CD4-positive, alpha-beta T cell (primary cell): ENCODE measurements at regions not wholly inside any gene's neighbourhood (a gene's known extent, or its start where the extent isn't known, plus 50 kb on each side); places are given as distances from the start of the nearest gene placed in this dataset.

Source experiments
- ATAC-seq: fragments of 200-7000 bp; cut with Tn5 transposase; one replicate; pipeline ENCODE4 v1.10.0; 2022; ENCODE audit warnings: mild to moderate bottlenecking; ENCODE audit not compliant: poor library complexity
- CTCF ChIA-PET: fragments of 350-600 bp; sonication (Branson Sonifier 250); formaldehyde crosslinking; loops from one replicate; lab custom pipeline; 2021; ENCODE audit warnings: antibody characterized with exemption, inconsistent platforms; lab: Charles Lee
- POLR2A ChIA-PET: fragments of 350-600 bp; sonication (Branson Sonifier 250); formaldehyde crosslinking; loops from one replicate; lab custom pipeline; 2021; ENCODE audit warnings: antibody characterized with exemption, inconsistent platforms; lab: Charles Lee
- DNase-seq, 14 experiments: peaks; one replicate each; pipeline ENCODE4 v3.0.0-alpha.2; 2013 to 2020; ENCODE audit warnings: mixed read lengths in 2 of 14
- H3K27ac ChIP-seq, 2 donors: one replicate each; pipeline versions ENCODE4 v1.5.1 to v1.7.0; 2013; ENCODE audit warnings: low read length in 2 of 2, low read depth in 1 of 2, mild to moderate bottlenecking in 1 of 2
- H3K27me3 ChIP-seq, 2 experiments: 1 replicate in 1 of 2; 2 replicates in 1 of 2; pipeline versions ENCODE4 v1.6.1 to v1.7.0; 2013; ENCODE audit warnings: low read length in 2 of 2, control low read depth in 1 of 2, mild to moderate bottlenecking in 1 of 2, moderate library complexity in 1 of 2; ENCODE audit not compliant: insufficient read depth in 2 of 2, control insufficient read depth in 1 of 2
- H3K36me3 ChIP-seq: one replicate; pipeline ENCODE4 v1.6.1; 2013; ENCODE audit warnings: low read length, control low read depth; ENCODE audit not compliant: insufficient read depth
- H3K4me1 ChIP-seq: one replicate; pipeline ENCODE4 v1.6.1; 2013; ENCODE audit warnings: low read length, control low read depth; ENCODE audit not compliant: insufficient read depth
- H3K4me3 ChIP-seq: one replicate; pipeline ENCODE4 v1.5.1; 2013; ENCODE audit warnings: mild to moderate bottlenecking, low read length, moderate library complexity
- H3K9me3 ChIP-seq, 2 experiments: 1 replicate in 1 of 2; 2 replicates in 1 of 2; pipeline versions ENCODE4 v1.6.1 to v1.7.0; 2013; ENCODE audit warnings: low read length in 2 of 2, mild to moderate bottlenecking in 2 of 2, control low read depth in 1 of 2, moderate library complexity in 1 of 2; ENCODE audit not compliant: control insufficient read depth in 1 of 2, insufficient read depth in 1 of 2
- H3K27ac Mint-ChIP-seq: one replicate; pipeline ENCODE4 v1.8.0; 2020; ENCODE audit warnings: mixed read lengths
- H3K27me3 Mint-ChIP-seq: one replicate; pipeline ENCODE4 v1.8.0; 2021; ENCODE audit warnings: mixed read lengths
- H3K36me3 Mint-ChIP-seq: one replicate; pipeline ENCODE4 v1.8.0; 2021; ENCODE audit warnings: low read depth, mixed read lengths
- H3K4me1 Mint-ChIP-seq: one replicate; pipeline ENCODE4 v1.8.0; 2021; ENCODE audit warnings: low read depth, mixed read lengths
- H3K4me3 Mint-ChIP-seq: one replicate; pipeline ENCODE4 v1.8.0; 2020; ENCODE audit warnings: mild to moderate bottlenecking, mixed read lengths
- H3K9me3 Mint-ChIP-seq: one replicate; pipeline ENCODE4 v1.8.0; 2020; ENCODE audit warnings: mixed read lengths
- intact Hi-C, 2 experiments: fragments of 100-400 bp; cut with DNase I in 1 of 2; cut with micrococcal nuclease in 1 of 2; formaldehyde crosslinking; loops; one replicate each; pipeline versions ENCODE4 v1.15.1 to v1.9.0; 2023 to 2025; cut with DNase I, micrococcal nuclease
- TF ChIP-seq, protein P1 (sequence below): fragments of 200-600 bp; IDR thresholded peaks from one replicate; pipeline ENCODE4 v1.8.0; 2022; ENCODE audit warnings: antibody characterized with exemption, mild to moderate bottlenecking

DNA sequence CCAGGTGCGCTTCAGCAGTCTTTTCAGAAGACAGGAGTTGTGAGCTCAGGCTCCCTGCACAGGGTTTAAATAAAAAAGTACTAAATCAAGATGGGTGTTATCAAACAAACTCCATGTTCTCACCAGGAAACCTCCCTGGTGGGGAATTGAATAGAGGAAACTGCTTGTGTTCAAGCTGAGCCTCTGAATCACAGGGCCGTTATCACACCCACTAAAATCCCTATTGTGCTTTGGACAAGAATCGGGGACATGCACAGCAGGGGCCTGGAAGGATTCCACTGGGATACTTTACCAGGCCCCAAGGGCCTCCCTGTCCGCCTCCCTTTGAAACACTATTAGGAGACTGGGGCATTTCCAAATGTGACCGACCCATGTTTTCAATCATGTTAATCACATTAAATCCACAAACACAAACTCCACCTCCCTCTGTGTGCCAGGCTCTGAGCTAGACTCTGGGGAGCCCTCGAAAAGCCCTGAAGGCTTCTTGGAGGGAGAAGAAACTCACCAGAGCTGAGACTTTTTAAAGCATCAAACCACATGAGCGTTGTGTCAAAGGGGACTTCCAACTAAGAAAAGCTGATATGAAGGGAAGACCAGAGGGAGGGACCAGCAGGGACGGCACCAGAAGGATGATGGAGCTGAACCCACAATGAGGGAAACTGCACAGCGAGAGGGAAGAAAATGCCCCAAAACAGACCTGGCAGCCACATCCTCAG lies 458.7 kb upstream of the ID2 start:
- H3K4me1 Mint-ChIP-seq = no peaks in the 10 kb centered on the region
- peaks cover 3% of the 10 kb centered on the region for H3K4me1 ChIP-seq
- no peak overlapping the region for H3K4me3 Mint-ChIP-seq
- no peak overlapping the region for H3K4me3 ChIP-seq
- no peaks in the 10 kb centered on the region for H3K36me3 Mint-ChIP-seq
- H3K27me3 ChIP-seq = no peaks in the 10 kb centered on the region
- POLR2A ChIA-PET = no interaction called here
- no peak for DNase-seq
- no peak overlapping the region for H3K27ac Mint-ChIP-seq
- intact Hi-C loops = no loop called here
- no peak for ATAC-seq
- H3K9me3 Mint-ChIP-seq = no peaks in the 10 kb centered on the region
- TF ChIP-seq, protein P1, sequence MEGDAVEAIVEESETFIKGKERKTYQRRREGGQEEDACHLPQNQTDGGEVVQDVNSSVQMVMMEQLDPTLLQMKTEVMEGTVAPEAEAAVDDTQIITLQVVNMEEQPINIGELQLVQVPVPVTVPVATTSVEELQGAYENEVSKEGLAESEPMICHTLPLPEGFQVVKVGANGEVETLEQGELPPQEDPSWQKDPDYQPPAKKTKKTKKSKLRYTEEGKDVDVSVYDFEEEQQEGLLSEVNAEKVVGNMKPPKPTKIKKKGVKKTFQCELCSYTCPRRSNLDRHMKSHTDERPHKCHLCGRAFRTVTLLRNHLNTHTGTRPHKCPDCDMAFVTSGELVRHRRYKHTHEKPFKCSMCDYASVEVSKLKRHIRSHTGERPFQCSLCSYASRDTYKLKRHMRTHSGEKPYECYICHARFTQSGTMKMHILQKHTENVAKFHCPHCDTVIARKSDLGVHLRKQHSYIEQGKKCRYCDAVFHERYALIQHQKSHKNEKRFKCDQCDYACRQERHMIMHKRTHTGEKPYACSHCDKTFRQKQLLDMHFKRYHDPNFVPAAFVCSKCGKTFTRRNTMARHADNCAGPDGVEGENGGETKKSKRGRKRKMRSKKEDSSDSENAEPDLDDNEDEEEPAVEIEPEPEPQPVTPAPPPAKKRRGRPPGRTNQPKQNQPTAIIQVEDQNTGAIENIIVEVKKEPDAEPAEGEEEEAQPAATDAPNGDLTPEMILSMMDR = no peak
- no peak overlapping the region for H3K27ac ChIP-seq
- H3K27me3 Mint-ChIP-seq = peaks cover 10% of the 10 kb centered on the region
- no peaks in the 10 kb centered on the region for H3K36me3 ChIP-seq
- no peaks in the 10 kb centered on the region for H3K9me3 ChIP-seq
- CTCF ChIA-PET = no interaction called here

DNA sequence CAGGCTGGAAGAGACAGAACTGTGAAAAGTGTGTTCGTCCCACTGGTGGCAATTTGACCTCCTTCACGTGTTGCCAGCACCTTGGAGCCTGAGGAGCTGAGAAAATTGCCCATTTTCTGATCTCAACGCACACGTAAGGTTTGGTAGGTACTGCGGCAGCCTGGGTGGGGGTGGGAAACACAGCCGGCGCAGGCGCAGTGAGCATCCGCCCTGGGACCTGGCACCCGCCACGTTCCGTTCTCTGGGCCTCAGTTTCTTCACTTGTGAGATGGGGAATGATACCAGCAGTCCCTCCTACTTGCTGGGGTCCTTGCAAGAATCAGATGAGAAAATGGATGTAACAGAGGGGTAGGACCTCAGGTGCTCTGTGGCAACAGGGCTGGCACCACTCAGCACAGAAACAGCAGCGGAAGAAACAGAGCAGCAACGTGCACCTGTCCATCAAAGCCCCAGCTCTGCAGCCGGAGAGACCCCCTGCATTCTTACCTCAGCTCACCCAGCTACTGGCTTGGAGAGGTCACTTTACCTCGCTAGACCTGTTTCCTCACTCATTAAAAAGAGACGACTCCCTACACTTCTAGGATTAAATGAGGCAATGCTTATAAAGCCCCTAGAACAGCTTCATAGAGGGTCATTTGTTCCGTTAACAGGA lies 458.0 kb upstream of the ID2 start:
- Histone ChIP-seq H3K9me3 (no peaks in the 10 kb centered on the region), H3K36me3 (no peaks in the 10 kb centered on the region), H3K4me1 (peaks cover 3% of the 10 kb centered on the region), H3K27me3 (no peaks in the 10 kb centered on the region), H3K27ac (no peak overlapping the region), H3K4me3 (no peak overlapping the region)
- ATAC-seq = no peak
- no peak overlapping the region for H3K4me3 Mint-ChIP-seq
- CTCF ChIA-PET = no interaction called here
- H3K27me3 Mint-ChIP-seq = peaks cover 10% of the 10 kb centered on the region
- no peaks in the 10 kb centered on the region for H3K36me3 Mint-ChIP-seq
- intact Hi-C loops = no loop called here
- H3K4me1 Mint-ChIP-seq = no peaks in the 10 kb centered on the region
- no peak for DNase-seq
- TF ChIP-seq, protein P1 = no peak
- no peaks in the 10 kb centered on the region for H3K9me3 Mint-ChIP-seq
- POLR2A ChIA-PET = no interaction called here
- H3K27ac Mint-ChIP-seq = no peak overlapping the region

DNA sequence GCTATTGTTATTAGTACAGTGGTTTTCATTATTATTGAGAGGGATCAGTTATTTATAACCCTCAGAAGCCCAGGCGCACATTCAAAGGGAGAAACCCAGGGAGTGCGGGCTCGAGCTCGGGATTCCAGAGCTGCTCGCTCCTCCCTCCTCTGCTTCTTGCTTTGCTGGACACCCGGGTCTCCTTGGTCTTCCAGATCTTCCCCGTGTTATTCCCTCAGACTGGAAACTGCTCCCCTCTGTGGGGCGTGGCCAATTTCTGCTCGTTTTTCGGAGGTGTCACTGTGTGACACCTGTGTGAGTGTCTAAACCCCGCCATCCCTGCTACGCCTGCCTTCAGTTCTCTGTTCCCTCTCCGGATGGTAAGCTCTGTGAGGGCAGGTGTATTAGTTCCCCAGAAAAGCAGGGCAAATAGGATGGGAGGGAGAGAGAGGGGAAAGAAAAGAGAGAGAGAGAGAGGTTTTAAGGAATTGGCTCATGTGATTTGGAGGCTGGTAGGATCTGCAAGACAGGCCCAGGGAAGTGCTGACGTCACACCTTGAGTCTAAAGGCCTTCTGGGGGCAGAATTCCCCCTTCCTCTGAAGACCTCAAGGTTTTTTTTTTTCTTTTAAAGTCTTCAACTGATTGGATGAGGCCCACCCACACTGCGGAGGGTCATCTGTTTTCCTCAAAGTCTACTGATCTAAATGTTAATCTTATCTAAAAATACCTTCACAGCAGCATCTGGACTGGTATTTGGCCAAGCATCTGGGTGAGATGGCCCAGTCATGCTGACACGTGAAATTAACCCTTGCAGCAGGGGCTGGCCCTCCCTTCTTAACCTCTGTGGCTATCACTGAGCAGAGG lies 457.3 kb upstream of the ID2 start:
- TF ChIP-seq, protein P1 = no peak
- Histone ChIP-seq H3K27ac (no peak overlapping the region), H3K9me3 (no peaks in the 10 kb centered on the region), H3K4me3 (no peak overlapping the region), H3K36me3 (no peaks in the 10 kb centered on the region), H3K27me3 (no peaks in the 10 kb centered on the region), H3K4me1 (peaks cover 3% of the 10 kb centered on the region)
- Mint-ChIP-seq H3K4me1 (peaks cover 5% of the 10 kb centered on the region), H3K27ac (no peak overlapping the region), H3K4me3 (no peak overlapping the region), H3K27me3 (peaks cover 10% of the 10 kb centered on the region), H3K36me3 (no peaks in the 10 kb centered on the region), H3K9me3 (no peaks in the 10 kb centered on the region)
- CTCF ChIA-PET = no interaction called here
- intact Hi-C loops = no loop called here
- ATAC-seq (no peak), DNase-seq (no peak)
- POLR2A ChIA-PET = no interaction called here
